ENCODE measurements at regions not wholly inside any gene's neighbourhood (a gene's known extent, or its start where the extent isn't known, plus 50 kb on each side); places are given as distances from the start of the nearest gene placed in this dataset.

- TF ChIP-seq CTCF (IDR thresholded peaks at IDR 0.05; ENCODE audit: control extremely low read depth in 1 of 3, insufficient read depth in 1 of 3, low read depth in 1 of 3, low read length in 3 of 3) (no peak), CHD7 (IDR thresholded peaks at IDR 0.05; ENCODE audit: insufficient replicate concordance, low read length) (no peak), KDM4A (IDR thresholded peaks at IDR 0.05; ENCODE audit: low read depth, low read length, severe bottlenecking) (no peak), POLR2AphosphoS5 (IDR thresholded peaks at IDR 0.05; ENCODE audit: low read depth, low read length) (no peak), EP300 (IDR thresholded peaks at IDR 0.05; ENCODE audit: borderline replicate concordance in 1 of 2, low read depth in 2 of 2, low read length in 2 of 2) (no peak), RFX5 (IDR thresholded peaks at IDR 0.05; ENCODE audit: borderline replicate concordance, low read depth, low read length) (no peak), POLR2A (IDR thresholded peaks at IDR 0.05; ENCODE audit: control extremely low read depth in 1 of 2, low read depth in 2 of 2, low read length in 2 of 2) (no peak), GABPA (IDR thresholded peaks at IDR 0.05; ENCODE audit: borderline replicate concordance, insufficient read depth, low read length) (no peak), JUND (IDR thresholded peaks at IDR 0.05; ENCODE audit: low read length) (no peak), MAX (IDR thresholded peaks at IDR 0.05) (no peak), SP1 (IDR thresholded peaks at IDR 0.05; ENCODE audit: low read depth, low read length) (no peak), YY1 (IDR thresholded peaks at IDR 0.05; ENCODE audit: low read depth, low read length) (no peak), EZH2 (IDR thresholded peaks at IDR 0.05; ENCODE audit: low read depth, low read length, severe bottlenecking) (no peak), TAF1 (IDR thresholded peaks at IDR 0.05; ENCODE audit: low read depth, low read length) (no peak)
Measured at GRCh38 chr20:60974022-60974421, 278.0 kb upstream of the CDH4 start.

Measured in H1 (cell line).